HEK293 (cell line): ENCODE measurements at regions not wholly inside any gene's neighbourhood (a gene's known extent, or its start where the extent isn't known, plus 50 kb on each side); places are given as distances from the start of the nearest gene placed in this dataset.

ENCODE experiments used
- CTCF ChIA-PET: fragments of 350-600 bp; formaldehyde crosslinking; extraction: SDS; loops from one replicate; lab custom pipeline; 2021; ENCODE audit warnings: antibody characterized with exemption; lab: Yijun Ruan, JAX
- POLR2A ChIA-PET: fragments of 300-600 bp; formaldehyde crosslinking; extraction: SDS; loops from one replicate; lab custom pipeline; 2020; ENCODE audit warnings: antibody characterized with exemption, inconsistent platforms; lab: Yijun Ruan, JAX
- H3K27ac ChIP-seq: fragments of 200-500 bp; sonication (Bioruptor generic); 2 replicates; pipeline ENCODE4 v1.5.1; 2014; ENCODE audit warnings: low read depth, low read length, control low read depth, inconsistent platforms; ENCODE audit errors: extremely low read depth
- H3K36me3 ChIP-seq, 2 experiments: fragments of 200-500 bp in 1 of 2; sonication (Bioruptor generic) in 1 of 2; 1 replicate in 1 of 2; 2 replicates in 1 of 2; pipeline ENCODE4 v1.5.1; 2014 to 2017; ENCODE audit warnings: inconsistent platforms in 2 of 2, low read length in 2 of 2; ENCODE audit not compliant: control insufficient read depth in 2 of 2, insufficient read depth in 1 of 2
- H3K4me1 ChIP-seq: fragments of 200-500 bp; sonication (Bioruptor generic); 2 replicates; pipeline ENCODE4 v1.5.1; 2014; ENCODE audit warnings: mild to moderate bottlenecking, low read length, inconsistent platforms; ENCODE audit not compliant: control insufficient read depth, insufficient read depth
- H3K4me3 ChIP-seq: 2 replicates; pipeline ENCODE4 v1.5.1; 2011; ENCODE audit warnings: low read depth, mild to moderate bottlenecking, control low read depth, low read length, moderate library complexity
- H3K9me3 ChIP-seq: fragments of 200-500 bp; sonication (Bioruptor generic); 2 replicates; pipeline ENCODE4 v1.5.1; 2014; ENCODE audit warnings: low read depth, low read length, inconsistent platforms; ENCODE audit not compliant: control insufficient read depth, insufficient read depth
- FEZF1 ChIP-seq: fragments of 450-650 bp; formaldehyde crosslinking; IDR thresholded peaks from 2 replicates; pipeline ENCODE4 v1.5.1; 2016; ENCODE audit warnings: missing biosample characterization, missing genetic modification characterization
- PBX3 ChIP-seq: sonication (generic); formaldehyde crosslinking; IDR thresholded peaks from 2 replicates; pipeline ENCODE4 v1.8.1; 2022; ENCODE audit warnings: mild to moderate bottlenecking, moderate library complexity, missing genetic modification reagents
- PRDM6 ChIP-seq: fragments of 450-650 bp; formaldehyde crosslinking; IDR thresholded peaks from 2 replicates; pipeline ENCODE4 v1.5.1; 2017; ENCODE audit warnings: missing biosample characterization, missing genetic modification characterization
- REST ChIP-seq: fragments of 450-650 bp; formaldehyde crosslinking; IDR thresholded peaks from 2 replicates; pipeline ENCODE4 v1.5.1; 2016; ENCODE audit warnings: missing biosample characterization, missing genetic modification characterization
- SETDB1 ChIP-seq: IDR thresholded peaks from one replicate; pipeline ENCODE4 v1.6.1; 2017; ENCODE audit warnings: mild to moderate bottlenecking, low read length, moderate library complexity, mixed read lengths; ENCODE audit not compliant: insufficient read length
- WT1 ChIP-seq: fragments of 450-650 bp; formaldehyde crosslinking; IDR thresholded peaks from 2 replicates; pipeline ENCODE4 v1.5.1; 2016; ENCODE audit warnings: missing biosample characterization, missing genetic modification characterization
- YY2 ChIP-seq: fragments of 450-650 bp; formaldehyde crosslinking; IDR thresholded peaks from 2 replicates; pipeline ENCODE4 v1.5.1; 2016; ENCODE audit warnings: missing biosample characterization, missing genetic modification characterization
- ZBTB17 ChIP-seq: fragments of 450-650 bp; formaldehyde crosslinking; IDR thresholded peaks from 2 replicates; pipeline ENCODE4 v1.5.1; 2016; ENCODE audit warnings: missing biosample characterization, missing genetic modification characterization
- ZNF112 ChIP-seq: fragments of 450-650 bp; formaldehyde crosslinking; IDR thresholded peaks from 2 replicates; pipeline ENCODE4 v1.5.0; 2017; ENCODE audit warnings: missing biosample characterization, missing genetic modification characterization
- ZNF132 ChIP-seq: fragments of 450-650 bp; formaldehyde crosslinking; IDR thresholded peaks from 2 replicates; pipeline ENCODE4 v1.5.1; 2017; ENCODE audit warnings: missing biosample characterization, missing genetic modification characterization, borderline replicate concordance
- ZNF223 ChIP-seq: fragments of 450-650 bp; formaldehyde crosslinking; IDR thresholded peaks from 2 replicates; pipeline ENCODE4 v1.5.1; 2016; ENCODE audit warnings: missing biosample characterization, missing genetic modification characterization
- ZNF341 ChIP-seq: fragments of 450-650 bp; formaldehyde crosslinking; IDR thresholded peaks from 2 replicates; pipeline ENCODE4; 2016; ENCODE audit warnings: low read depth, missing biosample characterization, missing genetic modification characterization
- ZNF37A ChIP-seq: fragments of 450-650 bp; IDR thresholded peaks from 2 replicates; pipeline ENCODE4 v1.5.1; 2018; ENCODE audit warnings: missing biosample characterization, missing genetic modification characterization
- ZNF513 ChIP-seq: fragments of 450-650 bp; IDR thresholded peaks from 2 replicates; pipeline ENCODE4 v1.5.1; 2018; ENCODE audit warnings: missing biosample characterization, missing genetic modification characterization
- ZNF843 ChIP-seq: fragments of 450-650 bp; formaldehyde crosslinking; IDR thresholded peaks from 2 replicates; pipeline ENCODE4 v1.5.1; 2016; ENCODE audit warnings: missing biosample characterization, missing genetic modification characterization
- ZSCAN5A ChIP-seq: fragments of 450-650 bp; formaldehyde crosslinking; IDR thresholded peaks from 2 replicates; pipeline ENCODE4 v1.5.1; 2016; ENCODE audit warnings: missing biosample characterization, missing genetic modification characterization

- no peaks in the 10 kb centered on the region for H3K36me3 ChIP-seq
- no peaks in the 10 kb centered on the region for H3K4me1 ChIP-seq
- no peak for TF ChIP-seq ZBTB17 (tag by site-specific recombination)
- no peak for TF ChIP-seq ZNF513 (tag by site-specific recombination)
- TF ChIP-seq REST (tag by site-specific recombination): no peak
- no peak for TF ChIP-seq ZNF112
- TF ChIP-seq PRDM6 (tag by site-specific recombination): no peak
- TF ChIP-seq YY2 (tag by site-specific recombination): no peak
- no peak for TF ChIP-seq ZSCAN5A (tag by site-specific recombination)
- TF ChIP-seq ZNF223: no peak
- TF ChIP-seq, all 188 proteins: peak for 0
- no peak overlapping the region for H3K27ac ChIP-seq
- H3K4me3 ChIP-seq: no peak overlapping the region
- CTCF ChIA-PET: interaction anchor here (2.0 kb wide), 1 partner anchor 26 kb away, joined by 7 read pairs; no protein-coding TSS in a partner anchor
- POLR2A ChIA-PET: no interaction called here
- H3K9me3 ChIP-seq: no peaks in the 10 kb centered on the region
These were observed 114.7 kb downstream of the ANKRD60 start for GRCh38 chr20:58113716-58114115.

GRCh38 chr20:58112017-58112781 is 116.3 kb downstream of the ANKRD60 start:
- Histone ChIP-seq H3K4me3 (no peak overlapping the region), H3K9me3 (no peaks in the 10 kb centered on the region), H3K4me1 (no peaks in the 10 kb centered on the region), H3K36me3 (no peaks in the 10 kb centered on the region), H3K27ac (no peak overlapping the region)
- ChIA-PET POLR2A (no interaction called here), CTCF (interaction anchor here (0.6 to 0.7 kb wide), 3 partner anchors 16 to 490 kb away, joined by 3 read pairs; no protein-coding TSS in a partner anchor)
- TF ChIP-seq ZNF843 (tag by site-specific recombination) (no peak), ZNF37A (tag by site-specific recombination) (no peak), ZNF341 (tag by site-specific recombination) (no peak), FEZF1 (tag by site-specific recombination) (no peak), ZNF513 (tag by site-specific recombination) (no peak), ZNF132 (tag by site-specific recombination) (no peak), WT1 (no peak), SETDB1 (no peak), PBX3 (CRISPR knock-in tag) (no peak)
